ENCODE measurements at regions not wholly inside any gene's neighbourhood (a gene's known extent, or its start where the extent isn't known, plus 50 kb on each side); places are given as distances from the start of the nearest gene placed in this dataset.
"Not testable (repeated sequence)": the region's sequence is repeated elsewhere in the genome, so short reads cannot be mapped to it uniquely, and the experiment has no call there.

DNA sequence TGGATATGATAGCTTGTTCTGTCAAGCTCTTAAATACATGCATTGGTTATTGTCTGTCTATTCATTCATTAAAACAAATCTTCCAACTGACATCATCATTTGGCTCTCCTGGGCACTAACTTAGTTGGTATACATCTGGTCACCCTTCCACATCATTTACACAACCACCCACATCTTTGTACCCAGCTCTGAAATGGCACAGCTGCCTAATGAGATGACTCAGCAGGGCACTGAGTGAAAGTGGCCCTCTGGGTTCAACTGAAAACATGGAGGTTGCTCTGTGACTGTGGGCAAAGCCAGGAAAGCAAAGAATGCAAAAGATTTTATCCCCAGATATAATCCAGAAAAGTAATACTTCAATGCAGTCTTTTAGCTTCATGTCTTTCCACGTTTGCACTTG is 234.0 kb upstream of the MAP2 start:
- no peak for FAIRE-seq

DNA sequence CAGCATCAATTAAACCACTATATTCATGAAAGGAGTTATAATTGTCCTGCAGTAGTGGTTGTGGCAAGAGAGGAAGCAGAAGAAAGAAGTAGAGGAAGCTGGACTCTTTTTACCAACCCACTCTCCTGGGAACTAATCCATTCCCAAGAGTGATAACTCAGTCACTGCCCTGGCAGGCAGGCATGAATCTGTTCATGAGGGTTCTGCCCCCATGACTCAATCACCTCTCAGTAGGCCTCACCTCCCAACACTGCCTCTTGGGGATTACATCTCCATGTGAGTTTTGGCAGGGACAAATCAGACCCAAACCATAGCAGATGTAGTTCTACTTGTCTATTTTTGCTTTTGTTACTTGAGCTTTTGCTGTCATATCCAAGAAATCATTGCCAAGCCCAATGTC is 232.7 kb upstream of the MAP2 start:
- FAIRE-seq: no peak

DNA sequence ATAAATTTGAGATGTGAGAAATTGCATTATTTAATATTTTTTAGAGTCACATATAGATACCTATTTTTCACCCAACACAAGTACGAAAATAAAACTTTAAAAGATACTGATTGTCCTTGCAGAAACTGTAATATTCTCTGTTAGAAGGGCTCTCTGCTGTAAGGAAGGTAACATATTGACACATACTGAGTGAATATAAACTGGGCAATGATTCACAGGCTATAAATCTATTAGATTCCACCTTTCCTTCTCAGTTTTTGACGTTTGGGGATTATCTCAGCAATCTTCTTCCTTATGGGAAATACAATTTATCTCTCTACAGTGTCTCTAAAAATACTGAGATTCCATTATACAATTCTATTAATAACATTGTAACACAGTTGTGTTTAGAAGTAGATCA is 229.1 kb upstream of the MAP2 start:
- FAIRE-seq: no peak

DNA sequence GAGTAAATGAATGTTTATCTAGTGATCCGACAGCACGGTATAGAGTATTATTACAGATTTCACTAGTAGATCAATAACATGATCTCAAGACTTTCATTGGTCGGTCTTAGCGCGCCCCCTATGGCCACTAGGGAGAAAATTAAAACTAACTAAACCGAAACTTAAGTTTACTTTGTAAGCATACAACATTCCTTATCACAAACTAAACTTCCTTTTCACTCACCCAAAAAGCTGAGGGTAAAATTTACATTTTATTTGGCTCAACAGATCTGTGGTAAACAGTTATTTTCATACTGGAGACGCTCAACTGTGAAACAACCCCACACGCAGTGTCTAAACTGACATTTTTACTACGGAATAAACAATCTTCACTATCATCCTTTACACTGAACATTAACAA is 215.6 kb upstream of the MAP2 start:
- FAIRE-seq: no peak

DNA sequence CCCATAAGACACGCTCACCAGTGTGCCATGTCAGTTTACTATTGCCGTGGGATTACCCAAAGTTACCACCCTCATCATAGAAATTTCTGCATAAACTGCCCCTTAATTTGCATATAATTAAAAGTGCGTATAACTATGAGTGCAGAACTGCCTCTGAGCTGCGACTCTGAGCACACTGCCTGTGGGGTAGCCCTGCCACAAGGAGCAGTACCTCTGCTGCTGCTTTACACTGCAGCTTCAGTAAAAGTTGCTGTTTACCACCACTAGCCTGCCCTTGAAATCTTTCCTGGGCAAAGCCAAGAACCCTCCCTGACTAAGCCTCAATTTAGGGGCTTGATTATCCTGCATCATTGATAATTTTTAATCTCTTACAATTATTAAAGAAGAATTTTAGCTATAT is 213.9 kb upstream of the MAP2 start:
- no peak for FAIRE-seq

DNA sequence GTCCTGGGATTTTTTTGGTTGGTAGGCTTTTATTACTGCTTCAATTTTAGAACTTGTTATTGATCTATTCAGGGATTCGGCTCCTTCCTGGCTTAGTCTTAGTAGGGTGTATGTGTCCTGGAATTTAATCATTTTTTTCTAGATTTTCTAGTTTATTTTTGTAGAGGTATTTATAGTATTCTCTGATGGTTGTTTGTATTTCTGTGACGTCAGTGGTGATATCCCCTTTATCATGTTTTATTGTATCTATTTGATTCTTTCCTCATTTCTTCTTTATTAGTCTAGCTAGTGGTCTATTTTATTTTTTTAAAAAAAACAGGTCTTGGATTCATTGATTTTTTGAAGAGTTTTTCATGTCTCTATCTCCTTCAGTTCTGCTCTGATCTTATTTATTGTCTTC is 193.3 kb upstream of the MAP2 start:
- FAIRE-seq: no peak

DNA sequence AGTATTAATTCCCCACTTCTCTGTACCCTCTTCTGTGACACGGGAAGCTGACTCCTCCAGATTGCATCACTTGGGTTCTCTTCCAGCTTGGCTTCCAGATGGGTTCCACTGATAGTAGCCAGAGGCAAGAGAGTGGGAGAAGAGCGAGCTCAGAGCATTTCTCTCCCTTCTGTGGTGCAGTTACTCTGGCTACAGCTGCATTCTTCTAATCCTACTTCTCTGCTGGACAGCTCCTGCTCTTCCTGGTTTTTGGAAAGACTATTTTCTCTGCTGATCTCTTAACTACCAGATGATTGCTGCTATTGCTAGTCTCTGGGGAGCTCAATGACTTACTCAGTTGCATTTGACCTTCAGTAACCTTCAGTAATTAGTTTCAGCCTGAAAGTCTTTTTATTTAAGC is 187.5 kb upstream of the MAP2 start:
- FAIRE-seq: no peak

DNA sequence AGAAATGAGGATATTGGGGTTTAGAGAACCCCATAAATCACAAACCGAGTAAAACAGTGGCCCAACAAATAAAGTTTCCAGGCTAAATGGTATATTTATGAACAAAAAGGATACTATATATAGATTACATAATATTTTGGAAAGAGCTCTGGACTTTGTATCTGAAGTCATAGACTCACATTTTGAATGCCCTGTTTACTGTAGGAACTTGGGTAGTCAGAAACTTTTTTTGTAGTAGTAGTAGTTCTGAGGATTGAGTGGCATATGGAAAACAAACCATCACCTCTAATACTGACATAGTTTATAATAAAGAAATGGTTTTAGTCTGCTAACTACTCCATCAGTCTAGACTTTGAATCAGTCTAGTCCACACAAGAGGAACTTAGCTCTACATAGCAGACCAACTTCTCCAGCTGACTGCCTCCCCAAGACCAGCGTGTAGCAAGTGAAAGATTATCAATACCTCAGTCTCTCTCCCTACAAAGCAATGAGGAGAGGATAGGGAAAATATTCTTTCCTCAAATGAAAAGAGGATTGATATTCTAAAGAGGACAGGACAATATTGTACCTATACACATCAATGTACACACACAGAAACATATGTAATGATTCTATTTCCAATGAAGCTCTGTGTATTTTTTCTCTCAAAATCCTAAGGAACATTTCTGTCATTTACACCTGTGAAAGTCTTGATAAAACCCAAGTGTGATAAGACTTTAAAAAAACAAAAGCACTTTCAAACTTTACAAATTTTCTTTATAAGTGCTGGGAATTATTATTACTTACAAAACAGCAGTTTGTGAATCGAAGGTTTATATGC is 184.9 kb upstream of the MAP2 start:
- no peak for FAIRE-seq

DNA sequence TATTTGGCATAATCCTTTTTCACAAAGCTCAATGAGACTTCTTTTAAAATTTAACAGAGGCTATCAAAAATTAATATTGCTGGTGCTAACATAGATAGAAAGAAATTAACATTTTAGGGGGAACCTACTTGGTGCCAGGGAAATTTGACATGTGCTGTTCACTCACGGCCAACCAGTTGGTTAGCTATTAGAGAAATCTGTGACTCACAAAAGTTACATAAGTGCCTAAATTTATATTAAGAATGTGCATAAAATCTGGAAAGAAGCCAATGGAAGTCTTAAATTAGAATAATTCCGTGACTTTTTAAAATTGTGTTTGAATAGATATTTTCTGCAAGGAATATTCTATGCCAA is 184.3 kb upstream of the MAP2 start:
- FAIRE-seq: no peak

DNA sequence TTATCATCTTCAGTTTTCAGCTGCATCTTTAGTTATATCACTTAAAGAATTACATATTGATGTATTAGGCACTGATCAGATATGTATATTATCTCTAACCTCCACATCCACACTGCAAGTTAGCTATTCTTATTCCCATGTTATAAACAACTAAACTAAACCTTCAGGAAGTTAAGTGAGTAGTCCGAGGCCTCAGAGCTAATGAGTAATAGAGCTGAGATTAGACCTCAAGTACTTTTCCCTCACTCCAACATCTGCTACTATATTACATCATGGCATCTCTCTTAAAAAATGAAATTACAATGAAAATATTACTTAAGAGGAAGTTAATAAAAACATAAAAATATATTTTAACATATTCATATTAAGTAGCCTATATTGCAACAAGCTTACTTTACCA is 183.6 kb upstream of the MAP2 start:
- no peak for FAIRE-seq

DNA sequence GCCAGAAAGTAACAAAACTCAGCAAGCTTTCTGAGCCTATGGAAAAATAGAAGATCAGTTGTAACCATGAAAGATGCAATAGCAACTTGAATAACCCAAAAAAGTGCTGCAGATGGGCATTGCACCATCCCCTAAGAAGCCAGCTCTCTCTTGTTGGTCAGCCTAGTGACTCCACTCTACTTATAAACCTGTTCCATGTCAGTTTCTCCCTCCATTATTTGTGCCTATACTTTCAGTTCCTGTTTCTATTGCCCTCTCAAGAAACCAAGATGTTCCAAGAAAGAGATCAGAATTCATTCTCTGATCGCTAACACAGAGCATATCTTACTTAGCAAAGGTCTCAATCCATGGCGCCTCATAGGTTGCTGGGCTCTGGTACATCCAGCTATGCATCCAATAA is 170.3 kb upstream of the MAP2 start:
- no peak for FAIRE-seq

DNA sequence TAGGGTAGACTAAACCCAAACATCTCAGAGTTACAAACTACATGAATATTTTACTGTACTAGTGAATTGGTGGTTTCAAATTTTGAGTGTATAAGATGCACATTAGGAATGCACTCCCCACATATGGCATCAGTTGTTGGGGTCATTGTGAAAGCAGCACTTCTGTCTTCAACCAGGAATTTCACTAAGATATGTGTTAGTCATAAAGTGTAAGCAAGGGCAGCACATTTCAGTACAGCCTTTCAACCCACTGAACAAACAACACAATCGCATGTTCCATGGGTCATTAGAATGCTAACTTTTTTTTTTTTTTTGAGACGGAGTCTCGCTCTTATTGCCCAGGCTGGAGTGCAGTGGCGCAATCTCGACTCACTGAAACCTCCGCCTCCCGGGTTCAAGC is 164.1 kb upstream of the MAP2 start:
- FAIRE-seq: no peak

DNA sequence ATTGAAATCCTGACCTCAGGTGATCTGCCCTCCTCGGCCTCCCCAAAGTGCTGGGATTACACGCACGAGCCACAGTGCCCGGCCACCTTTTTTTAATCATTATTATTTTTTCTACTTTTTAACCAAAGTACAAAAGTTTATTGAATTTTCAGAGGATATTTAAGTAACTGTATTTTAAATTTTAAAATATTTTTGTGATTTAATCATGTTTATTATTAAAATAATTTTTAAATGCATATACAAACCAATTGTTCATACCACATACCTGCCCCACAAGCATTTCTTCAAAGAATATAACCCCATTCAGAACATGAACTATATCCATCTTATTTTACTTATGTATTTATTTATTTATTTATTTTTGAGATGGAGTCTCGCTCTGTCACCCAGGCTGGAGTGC is 163.6 kb upstream of the MAP2 start:
- no peak for FAIRE-seq

DNA sequence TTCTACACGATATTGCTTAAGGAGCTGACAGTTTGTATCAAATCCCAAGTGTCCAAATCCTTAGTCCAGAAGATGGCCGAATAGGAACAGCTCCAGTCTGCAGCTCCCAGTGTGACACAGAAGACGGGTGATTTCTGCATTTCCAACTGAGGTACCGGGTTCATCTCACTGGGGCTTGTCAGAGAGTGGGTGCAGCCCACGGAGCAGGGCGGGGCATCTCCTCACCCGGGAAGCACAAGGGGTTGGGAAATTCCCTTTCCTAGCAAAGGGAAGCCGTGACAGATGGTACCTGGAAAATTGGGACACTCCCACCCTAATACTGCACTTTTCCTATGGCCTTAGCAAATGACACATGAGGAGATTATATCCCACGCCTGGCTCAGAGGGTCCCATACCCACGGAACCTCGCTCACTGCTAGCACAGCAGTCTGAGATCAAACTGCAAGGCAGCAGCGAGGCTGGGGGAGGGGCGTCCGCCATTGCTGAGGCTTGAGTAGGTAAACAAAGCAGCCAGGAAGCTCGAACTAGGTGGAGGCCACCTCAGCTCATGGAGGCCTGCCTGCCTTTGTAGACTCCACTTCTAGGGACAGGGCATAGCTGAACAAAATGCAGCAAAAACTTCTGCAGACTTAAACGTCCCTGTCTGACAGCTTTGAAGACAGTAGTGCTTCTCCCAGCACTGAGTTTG is 162.3 kb upstream of the MAP2 start:
- not testable (repeated sequence) for FAIRE-seq

DNA sequence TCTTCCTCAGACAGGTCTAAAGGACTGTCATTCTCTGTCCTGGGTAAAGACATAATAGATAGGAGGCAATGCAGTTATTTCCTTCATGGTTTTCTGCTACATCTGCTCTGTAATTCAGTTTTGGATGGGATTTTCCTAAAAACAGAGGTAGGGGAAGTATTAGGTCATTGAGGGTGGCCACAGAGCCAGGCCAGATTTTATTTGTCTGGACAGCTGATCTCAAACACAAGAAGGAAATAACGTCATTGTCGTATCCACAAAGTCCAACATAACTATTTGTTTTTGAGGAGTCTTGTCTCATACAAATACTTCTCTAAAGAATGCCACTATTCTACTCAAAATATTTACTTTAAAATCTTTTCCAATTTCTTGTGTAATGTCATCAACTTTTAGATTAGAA is 154.8 kb upstream of the MAP2 start:
- no peak for FAIRE-seq

DNA sequence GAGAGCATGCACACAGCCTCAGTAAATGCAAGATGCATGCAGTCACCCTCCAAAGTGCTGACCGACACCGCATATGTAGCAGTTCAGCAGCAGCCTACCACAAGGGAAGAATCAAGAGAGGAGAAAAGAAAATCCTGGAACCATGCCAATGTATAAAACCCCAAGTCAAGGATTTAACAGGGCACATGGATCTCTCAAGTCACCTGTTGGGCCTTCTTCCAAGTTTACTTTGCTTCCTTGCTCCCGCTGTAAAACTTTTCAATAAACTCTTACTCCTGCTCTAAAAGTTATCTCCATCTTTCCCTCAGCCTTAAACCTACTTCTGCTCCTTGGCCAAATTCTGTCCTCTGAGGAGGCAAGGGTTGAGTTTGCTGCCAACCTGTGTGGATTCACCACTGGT is 147.8 kb upstream of the MAP2 start:
- no peak for FAIRE-seq

DNA sequence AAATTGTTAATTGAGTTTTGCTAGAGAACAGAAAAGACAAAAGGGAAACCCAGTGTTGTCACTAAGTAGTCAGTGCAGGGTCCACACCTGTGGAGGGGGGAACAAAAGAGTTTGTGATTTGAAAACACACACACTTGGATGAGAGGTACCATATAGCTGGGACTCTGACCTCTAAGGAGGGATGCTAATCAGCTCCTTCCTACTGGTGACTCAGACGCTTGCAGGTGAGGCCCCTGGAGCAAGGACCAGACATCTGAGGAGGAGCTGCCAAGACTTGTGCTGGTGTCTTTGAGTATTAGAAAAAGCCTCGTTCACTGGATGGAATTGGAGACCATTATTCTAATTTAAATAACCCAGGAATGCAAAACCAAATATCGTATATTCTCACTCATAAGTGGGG is 146.4 kb upstream of the MAP2 start:
- no peak for FAIRE-seq

DNA sequence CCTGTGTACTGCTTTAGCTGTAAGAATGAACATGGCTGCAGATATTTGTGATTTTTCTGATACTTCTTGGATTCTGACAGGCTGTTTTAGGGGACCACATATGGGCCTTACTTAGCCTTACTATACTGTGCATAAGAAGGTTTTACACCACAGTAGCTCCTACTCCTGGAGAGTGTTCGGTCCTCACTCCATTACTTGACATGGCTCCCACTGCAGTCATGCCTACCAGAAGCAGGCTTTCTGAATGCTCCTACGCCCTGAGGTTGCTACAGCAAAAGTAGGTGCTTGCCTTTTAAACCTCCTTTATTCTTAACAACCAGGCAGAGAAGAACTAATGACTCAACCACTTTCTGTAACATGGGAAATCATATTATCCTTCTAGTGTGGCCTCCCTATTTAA is 125.2 kb upstream of the MAP2 start:
- no peak for FAIRE-seq

DNA sequence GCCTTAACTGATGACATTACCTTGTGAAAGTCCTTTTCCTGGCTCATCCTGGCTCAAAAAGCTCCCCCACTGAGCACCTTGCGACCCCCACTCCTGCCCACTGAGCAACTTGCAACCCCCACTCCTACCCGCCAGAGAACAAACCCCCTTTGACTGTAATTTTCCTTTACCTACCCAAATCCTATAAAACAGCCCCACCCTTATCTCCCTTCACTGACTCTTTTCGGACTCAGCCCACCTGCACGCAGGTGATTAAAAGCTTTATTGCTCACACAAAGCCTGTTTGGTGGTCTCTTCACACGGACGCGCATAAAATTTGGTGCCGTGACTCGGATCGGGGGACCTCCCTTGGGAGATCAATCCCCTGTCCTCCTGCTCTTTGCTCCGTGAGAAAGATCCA is 124.4 kb upstream of the MAP2 start:
- not testable (repeated sequence) for FAIRE-seq

DNA sequence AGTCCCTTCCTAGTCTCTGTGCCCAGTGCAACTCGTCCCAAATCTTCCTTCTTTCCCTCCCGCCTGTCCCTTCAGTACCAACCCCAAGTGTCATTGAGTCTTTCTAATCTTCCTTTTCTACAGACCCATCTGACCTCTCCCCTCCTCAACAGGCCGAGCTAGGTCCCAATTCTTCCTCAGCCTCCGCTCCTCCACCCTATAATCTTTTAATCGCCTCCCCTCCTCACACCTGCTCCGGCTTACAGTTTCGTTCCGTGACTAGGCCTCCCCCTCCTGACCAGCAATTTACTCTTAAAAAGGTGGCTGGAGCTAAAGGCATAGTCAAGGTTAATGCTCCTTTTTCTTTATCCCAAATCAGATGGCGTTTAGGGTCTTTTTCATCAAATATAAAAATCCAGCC is 123.1 kb upstream of the MAP2 start:
- not testable (repeated sequence) for FAIRE-seq

DNA sequence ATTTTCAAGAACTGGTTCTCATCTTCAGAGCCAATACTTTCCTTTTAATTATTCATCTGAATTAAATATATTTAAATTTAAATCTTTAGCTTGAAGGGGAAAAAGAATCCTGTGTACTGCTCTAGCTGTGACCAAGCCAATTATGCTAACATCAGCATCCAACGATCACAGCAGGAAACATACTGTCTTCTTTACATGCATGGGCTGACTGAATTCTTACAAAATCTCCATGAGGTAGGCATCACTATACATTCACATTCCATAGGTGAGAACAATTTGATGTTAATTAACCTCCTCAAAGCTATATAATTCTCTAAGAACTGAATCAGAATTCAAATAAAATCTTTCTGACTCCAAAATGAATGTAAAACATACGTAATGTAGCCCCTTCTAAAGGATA is 118.8 kb upstream of the MAP2 start:
- no peak for FAIRE-seq

DNA sequence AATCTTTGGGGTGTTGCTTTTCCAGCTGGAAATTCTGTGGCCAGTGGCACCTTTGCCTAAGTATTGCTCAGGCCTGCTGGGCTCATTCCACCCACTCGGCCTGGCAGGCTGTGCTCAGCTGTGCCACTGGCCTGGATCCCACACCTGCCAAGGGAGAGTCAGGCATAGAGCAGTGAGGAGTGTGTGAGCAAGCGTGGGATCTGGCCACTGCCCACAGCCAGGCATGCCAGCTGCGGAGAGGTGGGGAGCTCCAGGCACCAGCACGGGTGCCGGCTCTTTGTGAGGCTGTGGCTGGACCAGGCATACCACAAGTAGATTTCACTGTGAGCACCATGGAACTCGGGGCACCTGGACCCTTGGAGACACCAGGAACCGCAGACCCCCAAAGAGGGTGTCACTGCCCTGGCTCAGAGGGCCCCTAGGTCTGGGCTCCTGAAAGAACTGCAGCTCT is 118.1 kb upstream of the MAP2 start:
- FAIRE-seq: no peak

DNA sequence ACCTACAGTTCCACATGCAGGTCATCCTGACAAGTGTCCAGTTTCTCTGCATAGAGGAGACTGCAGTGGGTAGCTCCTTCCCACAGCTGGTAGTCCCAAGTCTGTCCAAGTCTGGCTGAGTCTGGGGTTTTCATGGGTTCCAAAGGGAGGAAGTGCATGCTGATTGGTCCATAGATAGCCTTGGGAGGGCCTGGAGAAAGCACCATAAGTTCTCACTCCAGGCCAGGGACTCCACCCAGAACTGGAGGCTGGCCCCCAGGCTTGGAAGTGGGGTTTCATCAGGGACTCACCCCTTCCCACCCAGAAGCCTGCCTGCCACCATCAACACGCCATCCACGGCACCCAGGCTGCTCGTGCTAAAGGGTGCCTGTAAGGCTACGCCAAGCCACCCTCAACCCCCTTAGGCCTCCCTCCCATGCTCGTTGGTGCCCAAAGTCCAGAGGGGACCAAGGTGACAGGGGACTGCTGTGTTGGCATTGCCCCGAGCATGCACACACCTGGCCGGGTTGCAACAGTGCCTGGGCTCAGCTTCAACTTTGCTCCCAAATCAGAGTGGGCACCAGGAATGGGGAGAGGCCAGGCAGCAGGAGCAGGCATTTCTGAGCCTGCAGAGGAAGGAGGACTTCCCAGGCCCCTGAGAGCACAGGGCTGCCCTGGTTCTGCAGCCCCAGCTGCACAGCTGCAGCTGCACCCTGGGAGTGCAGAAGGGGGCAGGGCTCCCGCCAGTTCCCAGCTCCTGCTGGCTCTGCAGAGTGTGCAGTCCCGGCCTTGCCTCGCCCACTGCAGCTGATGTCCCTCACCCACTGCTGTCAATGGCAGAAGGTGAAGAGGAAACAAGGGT is 116.5 kb upstream of the MAP2 start:
- FAIRE-seq: no peak

DNA sequence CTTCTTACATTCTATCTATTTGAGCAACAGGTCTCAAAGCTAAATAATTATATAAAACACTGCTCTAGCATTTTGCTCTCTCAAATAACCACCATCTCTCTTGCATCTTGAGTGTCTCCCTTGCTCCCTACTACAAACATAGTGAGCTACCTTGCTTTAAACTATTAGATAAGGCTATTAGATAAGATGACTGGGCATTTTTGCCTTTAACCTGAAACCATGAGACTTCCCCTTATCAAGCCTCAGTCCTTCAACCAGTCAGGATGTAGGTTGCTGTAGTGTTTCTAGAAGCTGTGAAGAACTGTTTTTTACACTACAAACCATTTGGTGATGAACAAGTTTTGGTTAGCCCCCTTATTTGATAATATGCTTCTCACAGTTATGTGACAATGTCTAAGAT is 115.4 kb upstream of the MAP2 start:
- FAIRE-seq: no peak

Data from colon (tissue), 2 donors.